Femur (tissue), 1 donor: ENCODE measurements at regions not wholly inside any gene's neighbourhood (a gene's known extent, or its start where the extent isn't known, plus 50 kb on each side); places are given as distances from the start of the nearest gene placed in this dataset.

ENCODE experiments used
- DNase-seq: peaks from one replicate; pipeline ENCODE4 v3.0.0-alpha.2; 2017

DNA sequence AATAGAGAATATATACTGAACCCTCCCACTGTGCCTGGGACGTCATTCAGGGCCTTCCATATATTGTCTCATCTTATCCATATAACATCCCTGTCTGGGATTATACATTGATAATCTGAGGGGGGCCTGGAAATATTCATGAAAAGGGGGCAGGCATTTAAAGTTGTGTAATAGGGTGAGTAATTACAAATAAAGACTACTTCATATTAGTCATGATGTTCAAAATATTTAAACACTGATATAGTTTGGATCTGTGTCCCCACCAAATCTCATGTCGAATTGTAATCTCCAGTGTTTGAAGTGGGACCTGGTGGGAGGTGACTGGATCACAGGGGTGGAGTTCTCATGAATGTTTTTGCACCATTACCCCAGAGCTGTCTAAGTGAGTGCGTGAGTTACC is 97.8 kb downstream of the AQP9 start:
- no peak for DNase-seq

DNA sequence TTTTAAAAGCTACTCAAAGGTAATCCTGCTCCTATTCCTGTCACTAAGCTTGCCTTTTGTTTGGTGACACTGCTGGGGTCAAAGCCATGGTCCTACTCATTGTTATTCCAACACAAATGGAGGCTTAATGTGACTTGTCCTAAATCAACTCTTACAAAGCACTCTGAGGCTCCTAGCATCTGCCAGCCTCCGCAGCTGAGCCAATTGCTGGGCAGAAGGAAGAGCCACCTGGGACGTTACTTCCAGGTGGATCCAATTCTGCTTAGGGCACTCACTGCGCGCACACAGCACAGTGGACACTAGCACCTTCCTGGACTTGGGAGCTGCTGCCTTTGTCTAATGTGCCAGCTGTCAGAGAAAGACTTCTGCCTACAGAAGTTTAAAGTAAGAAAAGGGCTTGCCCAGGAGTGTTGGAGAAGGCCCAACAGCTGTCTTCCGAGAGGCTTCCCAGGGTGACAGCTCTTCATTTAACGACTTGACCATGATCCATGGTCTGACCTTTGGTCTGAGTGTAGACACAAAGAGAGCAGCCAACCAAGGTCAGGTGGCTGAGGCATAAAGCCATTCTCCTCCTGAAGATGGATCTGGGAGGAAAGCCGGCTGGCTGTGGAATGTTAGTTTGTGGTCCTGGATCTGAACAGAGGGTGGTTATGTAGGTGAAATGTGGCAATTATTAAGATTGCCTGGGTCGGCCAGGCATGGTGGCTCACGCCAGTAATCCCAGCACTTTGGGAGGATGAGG is 102.2 kb downstream of the AQP9 start:
- DNase-seq: no peak

- DNase-seq: no peak
Observed at GRCh38 chr15:58241872-58242271, 103.7 kb downstream of the AQP9 start.

DNA sequence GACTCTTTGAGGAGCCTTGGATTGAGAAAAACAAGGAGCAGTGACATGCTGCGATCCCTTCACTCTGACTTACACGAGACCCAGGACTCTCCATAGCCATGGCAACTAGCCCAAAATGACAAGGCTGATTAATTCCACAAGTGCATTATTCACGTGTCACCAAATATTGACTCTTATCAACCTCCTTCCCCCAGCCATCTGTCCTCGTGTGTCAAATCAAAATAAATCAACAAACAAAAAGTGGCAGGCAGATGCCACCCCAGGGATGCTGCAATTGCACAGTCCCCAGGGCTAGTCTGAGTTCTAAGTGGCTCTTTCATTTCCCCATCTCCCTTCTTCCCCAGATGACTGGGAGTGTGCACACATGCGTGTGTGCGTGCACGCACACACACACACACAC is 104.9 kb downstream of the AQP9 start:
- DNase-seq: no peak

DNA sequence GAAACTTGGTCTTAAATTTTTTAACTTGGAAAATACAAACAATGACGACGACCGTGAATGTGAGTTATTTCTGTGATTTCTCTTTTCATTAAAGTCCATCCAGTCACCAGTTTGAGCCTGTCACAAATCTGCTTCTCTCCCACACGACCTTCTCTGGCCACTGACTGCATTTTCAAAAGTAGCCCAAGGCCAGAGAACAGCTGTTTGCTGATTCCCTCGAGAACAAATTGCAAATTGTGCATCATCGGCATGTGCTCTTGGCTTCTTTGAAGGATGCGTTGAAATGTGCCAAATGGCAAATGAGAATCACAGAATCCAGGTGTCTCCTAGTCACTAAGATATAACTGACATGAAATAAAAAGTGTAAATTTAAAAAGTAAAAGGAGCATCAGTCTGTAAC is 106.4 kb downstream of the AQP9 start:
- no peak for DNase-seq

- DNase-seq: no peak
Observed at GRCh38 chr15:58246041-58246440, 107.9 kb downstream of the AQP9 start.

- DNase-seq: peak; percentile 50
Observed at GRCh38 chr15:58247855-58248842, 110.0 kb downstream of the AQP9 start.

DNA sequence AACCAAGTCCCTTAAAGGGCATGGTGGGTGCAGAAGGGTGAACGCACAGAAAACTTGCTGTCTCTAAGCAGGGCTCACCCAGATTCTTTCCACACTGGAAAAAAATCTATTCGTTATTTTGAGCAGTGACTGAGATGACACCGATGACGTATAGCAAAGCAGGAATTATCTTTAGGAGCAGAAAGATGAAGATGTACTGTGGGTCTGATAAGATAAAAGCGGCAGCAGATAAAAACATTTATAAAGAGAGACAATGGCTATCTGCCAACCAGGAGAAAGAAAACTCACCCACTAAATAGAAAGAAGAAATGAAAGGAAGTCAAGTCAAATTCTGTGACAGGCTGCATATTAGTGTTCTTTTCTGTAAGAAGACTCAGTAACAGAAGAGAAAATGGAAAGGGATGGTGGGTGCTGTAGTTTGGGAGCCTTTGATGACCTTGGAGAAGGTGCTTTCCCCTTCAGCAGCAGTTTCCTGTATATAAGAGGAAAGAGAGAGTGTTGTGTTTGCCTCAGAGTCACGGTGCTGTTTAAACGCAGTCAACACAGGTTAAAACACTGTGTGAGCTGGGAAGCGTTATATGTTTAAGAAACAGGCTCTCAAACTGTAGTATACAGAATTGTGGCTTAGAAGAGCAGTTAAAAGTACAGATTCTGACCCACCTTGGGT is 111.6 kb downstream of the AQP9 start:
- DNase-seq: no peak

DNA sequence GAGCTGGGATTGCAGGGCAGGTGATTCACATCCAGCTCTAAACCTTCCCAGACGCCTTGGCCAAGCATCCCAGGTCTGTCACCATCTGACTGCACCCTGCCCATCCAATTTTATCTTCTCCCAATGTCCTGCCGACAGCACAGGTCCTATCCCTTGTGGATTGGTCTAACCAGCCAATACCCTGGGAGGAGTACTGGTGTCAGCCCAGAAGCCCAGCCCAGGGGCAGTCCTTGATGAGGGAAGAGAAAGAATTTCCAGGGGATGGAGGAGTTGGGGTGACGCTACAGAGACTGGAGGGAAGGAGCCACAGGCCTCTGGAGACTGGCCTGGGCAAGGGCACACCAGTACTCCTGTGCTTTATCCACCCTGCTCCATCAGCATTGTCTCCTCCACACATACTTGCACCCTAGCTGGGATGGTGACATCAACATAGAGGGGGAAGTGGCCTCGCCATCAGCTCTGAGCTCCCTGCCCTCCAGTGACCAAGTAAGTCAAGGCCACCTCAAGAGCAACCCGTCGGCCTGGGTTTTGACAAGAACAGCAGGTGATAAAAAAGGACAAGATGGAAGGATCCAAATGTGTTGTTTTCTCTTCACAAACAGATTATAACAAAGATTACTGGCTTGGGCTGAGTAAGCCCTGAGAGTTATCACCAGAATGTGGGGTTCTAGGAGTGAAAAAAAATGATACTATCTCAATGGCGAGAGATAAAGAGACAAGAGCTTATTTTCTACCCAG is 114.6 kb downstream of the AQP9 start:
- DNase-seq: no peak

GRCh38 chr15:58257776-58258325 is 119.7 kb downstream of the AQP9 start:
- no peak for DNase-seq

DNA sequence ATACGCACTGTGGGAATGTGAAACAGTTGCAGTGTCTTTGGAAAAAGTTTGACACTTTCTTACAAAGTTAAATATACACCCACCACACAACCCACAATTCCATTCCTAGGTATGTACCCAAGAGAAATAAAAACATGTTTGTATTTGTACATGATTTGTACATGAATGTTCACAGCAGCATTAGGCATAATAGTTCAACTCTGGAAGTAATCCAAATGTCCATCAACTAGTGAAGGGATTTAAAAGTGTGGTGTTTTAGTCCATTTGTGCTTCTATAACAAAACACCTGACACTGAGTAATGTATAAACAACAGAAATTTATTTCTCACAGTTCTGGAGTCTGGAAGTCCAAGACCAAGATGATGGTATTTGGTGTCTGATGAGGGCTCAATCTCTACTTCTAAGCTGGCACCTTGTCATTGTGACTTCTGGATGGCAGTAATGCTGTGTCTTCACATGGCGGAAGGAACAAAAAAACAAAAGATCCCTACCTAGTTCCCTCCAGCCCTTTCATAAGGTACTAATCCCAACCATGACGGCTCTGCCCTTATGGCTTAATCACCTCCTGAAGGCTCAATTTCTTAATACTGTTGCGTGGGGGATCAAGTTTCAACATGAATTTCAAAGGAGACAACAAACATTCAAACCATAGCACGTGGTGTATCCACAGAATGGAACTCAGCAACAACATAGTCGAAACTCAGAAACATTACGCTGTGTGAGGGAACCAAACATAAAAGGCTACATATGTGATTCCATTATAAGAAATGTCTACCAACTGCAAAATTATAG is 120.5 kb downstream of the AQP9 start:
- DNase-seq: no peak

DNA sequence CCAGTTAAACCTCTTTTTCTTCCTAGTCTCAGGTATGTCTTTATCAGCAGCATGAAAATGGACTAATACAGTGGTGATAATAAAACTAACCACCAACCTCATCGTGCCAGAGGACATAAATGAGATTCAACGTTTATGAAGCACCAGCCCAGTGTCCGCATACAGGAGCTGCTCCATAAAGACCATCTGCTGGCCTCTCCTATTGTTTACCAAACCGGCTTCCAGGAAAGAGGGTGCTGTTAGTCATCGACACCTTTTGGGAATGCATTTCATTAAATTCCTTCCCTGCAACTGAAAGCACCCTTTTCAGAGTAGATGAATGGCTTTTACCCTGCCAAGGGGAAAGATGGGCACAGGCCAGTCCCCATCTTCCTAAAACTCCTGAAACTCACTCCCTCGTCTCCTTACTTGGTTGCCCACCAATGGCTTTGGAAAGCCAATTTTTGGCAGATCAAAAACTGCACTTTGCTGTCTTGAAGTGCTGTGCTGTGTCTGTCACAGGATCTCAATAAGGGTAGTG is 122.1 kb downstream of the AQP9 start:
- DNase-seq: no peak

DNA sequence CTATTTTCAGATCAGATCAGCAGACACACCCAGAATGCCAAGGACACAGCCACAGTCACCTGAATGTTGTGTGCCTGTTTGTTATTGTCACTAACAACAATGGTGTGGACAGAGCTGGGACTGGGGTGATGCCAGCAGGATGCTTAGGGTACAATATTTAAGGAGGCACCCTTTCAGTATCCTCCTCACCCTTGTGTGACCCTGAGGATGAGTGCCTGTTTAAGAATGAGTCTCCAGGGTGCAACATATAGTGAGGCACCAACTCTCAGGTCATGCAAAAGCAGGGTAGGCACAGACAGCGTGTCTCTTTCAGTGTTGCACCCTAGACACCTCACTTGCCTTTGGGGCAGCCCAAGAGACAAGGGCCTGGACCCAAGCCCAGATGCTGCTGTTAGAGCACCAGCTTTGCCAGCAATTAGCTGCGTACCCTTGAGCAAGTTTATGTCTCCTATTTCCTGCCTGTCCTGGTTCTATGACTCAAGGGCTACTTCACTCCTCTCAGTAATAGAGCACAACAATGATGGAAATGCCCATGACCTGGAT is 122.6 kb downstream of the AQP9 start:
- no peak for DNase-seq

DNA sequence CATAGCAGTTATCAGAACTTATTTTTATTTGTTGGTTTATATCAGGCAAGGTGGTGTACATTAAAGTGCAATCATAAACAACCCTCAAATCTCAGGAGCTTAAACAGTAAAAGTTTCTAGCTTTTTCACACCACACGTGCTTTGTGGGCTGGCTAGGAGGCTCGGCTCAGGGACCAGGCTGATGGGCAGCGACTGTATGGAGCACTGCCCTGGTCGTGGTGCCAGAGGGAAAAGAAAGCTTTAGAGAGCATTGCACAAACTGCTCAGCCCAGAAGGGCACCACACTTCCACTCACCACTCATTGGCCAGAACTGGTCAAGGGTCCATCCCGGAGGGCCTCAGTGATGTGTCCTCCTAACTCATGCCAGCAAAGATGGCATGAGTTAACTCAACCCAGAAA is 123.2 kb downstream of the AQP9 start:
- no peak for DNase-seq

DNA sequence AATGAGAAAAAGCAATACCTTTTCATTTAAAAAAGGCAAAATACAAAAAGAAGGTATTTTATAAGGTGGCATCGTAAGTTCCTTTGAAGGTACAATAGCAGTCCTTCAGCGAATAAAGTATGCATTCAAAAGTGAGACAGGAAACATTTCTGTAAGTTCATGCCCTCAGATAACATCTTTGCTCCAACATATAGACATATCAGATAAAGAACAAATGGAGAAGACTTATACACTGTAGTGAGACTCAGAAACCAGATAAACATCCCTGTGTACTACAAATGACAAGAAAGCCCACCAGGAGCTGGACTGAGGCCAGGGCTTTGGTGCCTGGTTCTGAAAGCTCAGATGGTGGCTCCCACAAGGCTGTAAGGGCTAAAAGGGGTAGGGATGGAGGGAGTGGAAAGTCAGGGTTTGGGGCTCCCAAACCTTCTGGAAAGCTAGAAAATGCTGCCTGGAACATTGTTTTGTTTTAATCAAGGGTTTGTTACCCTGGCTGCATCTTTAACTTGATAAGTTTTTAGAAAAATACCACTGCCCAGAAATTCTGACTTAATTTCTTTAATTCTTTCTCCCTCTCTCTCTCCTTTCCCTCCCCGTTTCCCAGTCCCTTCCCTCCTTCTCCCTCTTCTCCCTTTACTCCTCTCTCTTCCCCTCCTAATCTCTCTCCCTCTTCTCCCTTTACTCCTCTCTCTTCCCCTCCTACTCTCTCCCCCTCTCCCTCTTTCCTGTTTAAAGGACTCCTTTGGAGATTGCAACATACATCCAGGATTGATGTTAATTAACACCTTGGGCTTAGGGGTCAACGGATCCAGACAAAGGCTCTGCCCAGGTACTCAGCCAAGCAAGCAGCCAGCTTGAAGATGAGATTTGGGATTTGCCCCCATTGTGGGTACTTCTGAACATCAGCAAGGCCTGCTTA is 126.1 kb downstream of the AQP9 start:
- no peak for DNase-seq

GRCh38 chr15:58267051-58267450 is 128.9 kb downstream of the AQP9 start:
- DNase-seq: no peak

- DNase-seq: no peak
Observed at GRCh38 chr15:58268746-58269267, 130.6 kb downstream of the AQP9 start.

GRCh38 chr15:58269455-58270414 is 131.6 kb downstream of the AQP9 start:
- DNase-seq: peak; percentile 37
